ENCODE measurements at regions not wholly inside any gene's neighbourhood (a gene's known extent, or its start where the extent isn't known, plus 50 kb on each side); places are given as distances from the start of the nearest gene placed in this dataset.

- no peak for DNase-seq (ENCODE audit: low read depth in 4 of 4, low spot score in 3 of 4)
Observed at GRCh38 chr1:5645135-5645399, 347.2 kb downstream of the NPHP4 start.

DNA sequence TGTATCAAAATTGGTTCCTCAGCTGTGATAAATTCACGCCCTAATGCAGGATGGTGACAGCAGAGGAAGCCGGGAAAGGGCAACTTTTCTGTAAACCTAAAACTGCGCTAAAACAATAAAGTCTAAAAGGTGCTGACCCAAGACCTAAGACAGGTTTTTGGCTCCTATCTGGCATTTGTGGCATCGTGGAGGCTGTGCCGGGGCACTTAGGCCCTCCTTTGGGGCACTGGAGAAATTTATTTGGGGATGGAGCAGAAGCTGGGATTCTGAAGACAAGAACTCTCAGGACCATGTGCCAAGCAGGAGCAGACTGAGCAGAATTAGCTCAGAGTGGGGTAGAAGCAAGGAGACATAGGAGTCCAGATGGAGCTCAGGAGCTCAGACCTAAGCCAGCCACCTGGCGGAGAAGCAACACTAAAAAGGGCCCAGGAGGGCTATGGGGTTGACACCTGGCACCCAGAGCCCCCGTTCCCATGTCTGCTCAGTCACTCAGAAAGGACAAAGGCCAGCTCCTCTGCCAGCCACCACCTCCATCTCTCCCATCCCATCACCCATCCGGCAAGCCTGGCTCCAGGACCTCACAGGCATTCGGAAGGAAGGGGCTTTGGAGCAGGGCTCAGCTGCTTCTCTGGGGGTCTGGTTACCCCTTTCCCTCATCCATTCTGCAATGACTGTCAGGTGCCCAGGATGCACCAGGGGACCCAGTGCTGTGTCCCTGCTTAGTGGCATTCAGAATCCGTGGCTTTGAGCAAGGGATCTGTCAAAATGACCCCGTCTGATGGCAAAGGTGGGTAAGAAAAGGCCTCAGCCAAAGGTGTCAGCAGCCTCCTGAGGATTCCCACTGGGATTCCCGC is 347.7 kb downstream of the NPHP4 start:
- DNase-seq (ENCODE audit: low read depth in 4 of 4, low spot score in 3 of 4): no peak

- no peak for DNase-seq (ENCODE audit: low read depth in 4 of 4, low spot score in 3 of 4)
Observed at GRCh38 chr1:5643360-5644107, 348.7 kb downstream of the NPHP4 start.

- DNase-seq (ENCODE audit: low read depth in 4 of 4, low spot score in 3 of 4): no peak
Observed at GRCh38 chr1:5640845-5641244, 351.4 kb downstream of the NPHP4 start.

DNA sequence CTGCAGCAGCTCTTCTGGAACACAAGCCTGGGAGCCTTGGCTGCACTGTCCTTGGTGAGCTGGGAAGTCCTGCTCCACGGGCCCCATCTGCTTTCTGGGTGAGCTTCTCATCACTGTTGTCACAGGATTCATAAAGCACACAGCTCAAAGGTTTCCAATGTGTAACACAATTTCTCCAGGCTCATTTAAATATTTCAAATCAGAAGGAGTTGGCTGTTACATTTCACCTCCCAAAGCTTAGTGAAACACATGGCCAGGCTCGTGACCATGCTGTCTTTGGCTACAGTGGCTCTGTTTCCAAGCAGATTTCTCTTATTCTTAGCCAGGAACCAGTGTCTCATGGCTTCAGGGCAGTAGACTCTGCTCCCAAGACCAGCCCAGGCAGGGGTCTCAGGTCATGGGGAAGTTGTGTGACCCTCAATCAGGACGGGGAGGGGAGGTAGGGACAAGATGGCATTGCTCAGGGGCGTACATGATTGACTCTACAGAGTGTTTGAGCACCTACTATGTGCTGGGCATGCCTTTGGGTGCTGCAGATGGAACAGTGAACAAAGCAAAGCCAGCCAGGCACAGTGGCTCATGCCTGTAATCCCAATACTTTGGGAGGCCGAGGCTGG is 353.0 kb downstream of the NPHP4 start:
- DNase-seq (ENCODE audit: low read depth in 4 of 4, low spot score in 3 of 4): no peak

- no peak for DNase-seq (ENCODE audit: low read depth in 4 of 4, low spot score in 3 of 4)
Observed at GRCh38 chr1:5638582-5638981, 353.6 kb downstream of the NPHP4 start.

DNA sequence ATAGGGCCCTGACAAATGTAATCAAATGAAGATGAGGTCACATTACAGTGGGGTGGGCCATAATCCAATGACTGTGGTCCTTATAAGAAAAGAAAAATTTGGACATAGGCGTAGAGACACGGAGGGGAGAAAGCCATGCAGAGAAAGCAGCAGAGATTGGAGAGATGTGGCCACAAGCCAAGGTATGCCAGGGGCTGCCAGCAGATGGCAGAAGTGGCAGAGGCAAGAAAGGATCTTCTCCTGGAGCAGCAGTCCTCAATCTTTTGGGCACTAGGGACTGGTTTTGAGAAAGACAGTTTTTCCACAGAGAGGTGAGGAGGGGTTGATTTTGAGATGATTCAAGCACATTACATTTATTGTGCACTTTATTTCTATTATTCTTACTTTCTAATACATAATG is 355.1 kb downstream of the NPHP4 start:
- DNase-seq (ENCODE audit: low read depth in 4 of 4, low spot score in 3 of 4): no peak

GRCh38 chr1:5634893-5635292 is 357.3 kb downstream of the NPHP4 start:
- DNase-seq (ENCODE audit: low read depth in 4 of 4, low spot score in 3 of 4): no peak

DNA sequence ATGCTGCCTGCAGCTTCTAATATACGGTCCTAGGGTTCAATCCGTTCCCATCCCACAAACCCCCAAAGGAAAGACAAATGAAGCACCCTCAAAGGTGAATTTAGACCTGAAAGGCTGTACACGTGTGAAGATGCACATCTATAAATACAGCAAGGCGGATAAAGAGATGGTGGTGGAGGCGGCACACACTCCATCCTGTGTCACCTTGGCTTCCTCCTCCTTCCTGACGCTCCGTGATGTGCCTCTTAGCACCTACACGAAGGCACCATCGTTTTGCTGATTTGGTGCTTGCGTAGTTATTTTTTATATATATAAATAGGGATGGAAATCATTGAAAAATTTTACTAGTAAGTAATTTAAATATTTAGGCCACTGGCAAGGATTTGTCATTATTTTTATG is 359.4 kb downstream of the NPHP4 start:
- DNase-seq (ENCODE audit: low read depth in 4 of 4, low spot score in 3 of 4): no peak

- DNase-seq (ENCODE audit: low read depth in 4 of 4, low spot score in 3 of 4): no peak
Observed at GRCh38 chr1:5632224-5632623, 360.0 kb downstream of the NPHP4 start.

DNA sequence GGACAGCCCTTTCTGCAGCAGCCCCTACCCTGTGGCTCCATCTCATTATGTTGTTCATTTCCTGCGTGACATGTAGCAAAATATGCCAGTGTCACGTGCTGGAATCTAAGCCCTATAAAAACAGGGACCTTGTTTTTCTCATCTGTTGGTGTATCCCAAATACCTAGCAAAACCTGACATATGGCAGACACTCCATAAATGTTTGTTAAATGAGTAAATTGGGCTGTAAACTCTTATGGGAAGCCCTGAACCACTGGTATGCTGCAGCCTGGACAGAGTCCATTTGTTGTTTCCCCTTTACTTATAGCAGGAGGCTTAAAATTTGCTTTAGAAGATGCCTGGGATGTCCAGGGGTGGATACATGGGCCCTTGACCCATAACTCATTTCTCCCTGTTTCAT is 363.8 kb downstream of the NPHP4 start:
- no peak for DNase-seq (ENCODE audit: low read depth in 4 of 4, low spot score in 3 of 4)

- DNase-seq (ENCODE audit: low read depth in 4 of 4, low spot score in 3 of 4): no peak
Observed at GRCh38 chr1:5623399-5623798, 368.8 kb downstream of the NPHP4 start.

- DNase-seq (ENCODE audit: low read depth in 4 of 4, low spot score in 3 of 4): no peak
Observed at GRCh38 chr1:5622412-5622811, 369.8 kb downstream of the NPHP4 start.

DNA sequence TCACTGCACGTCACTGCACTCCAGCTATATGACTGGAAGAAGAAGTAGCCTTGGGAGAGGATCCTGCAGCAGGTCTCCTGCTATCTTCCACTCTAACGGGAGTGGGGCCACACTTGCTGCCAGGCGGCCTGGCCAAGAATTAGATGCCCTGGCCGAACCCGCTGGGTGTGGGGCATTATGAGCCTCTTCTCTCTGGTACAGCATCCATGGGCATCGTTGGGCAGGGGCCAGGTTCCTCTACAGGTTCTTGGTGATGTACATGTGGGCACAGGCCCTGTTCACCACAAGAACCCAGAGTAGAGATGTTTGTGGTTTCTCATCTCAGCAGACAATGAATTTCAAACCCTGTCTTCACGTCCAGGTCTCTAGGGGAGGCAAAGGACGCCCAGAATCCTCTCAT is 370.5 kb downstream of the NPHP4 start:
- no peak for DNase-seq (ENCODE audit: low read depth in 4 of 4, low spot score in 3 of 4)

- peak in 3 of 4 donors; percentile 26 to 50 (median 27) for DNase-seq (ENCODE audit: low read depth in 4 of 4, low spot score in 3 of 4)
Observed at GRCh38 chr1:5620997-5621396, 371.2 kb downstream of the NPHP4 start.

DNA sequence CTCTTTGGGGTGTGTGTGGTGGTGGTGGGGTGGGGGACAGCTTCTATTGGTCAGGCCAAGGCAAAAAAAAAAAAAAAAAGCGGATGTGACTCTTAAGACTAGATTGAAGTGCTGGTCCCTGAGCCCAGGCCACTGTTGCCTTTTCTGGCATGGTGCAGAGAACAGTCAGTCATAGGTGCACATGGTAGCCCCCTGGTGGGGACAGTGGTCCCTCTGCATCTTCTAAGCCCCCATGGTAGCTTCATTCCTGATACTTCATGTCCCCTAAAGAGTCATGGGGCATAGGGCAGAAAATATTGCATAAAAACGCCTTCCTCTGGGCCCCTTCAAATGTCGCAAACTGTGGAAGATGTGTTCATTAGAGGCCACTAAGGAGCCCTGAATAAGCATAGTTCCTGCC is 371.8 kb downstream of the NPHP4 start:
- DNase-seq (ENCODE audit: low read depth in 4 of 4, low spot score in 3 of 4): no peak

GRCh38 chr1:5619469-5619868 is 372.8 kb downstream of the NPHP4 start:
- DNase-seq (ENCODE audit: low read depth in 4 of 4, low spot score in 3 of 4): no peak

DNA sequence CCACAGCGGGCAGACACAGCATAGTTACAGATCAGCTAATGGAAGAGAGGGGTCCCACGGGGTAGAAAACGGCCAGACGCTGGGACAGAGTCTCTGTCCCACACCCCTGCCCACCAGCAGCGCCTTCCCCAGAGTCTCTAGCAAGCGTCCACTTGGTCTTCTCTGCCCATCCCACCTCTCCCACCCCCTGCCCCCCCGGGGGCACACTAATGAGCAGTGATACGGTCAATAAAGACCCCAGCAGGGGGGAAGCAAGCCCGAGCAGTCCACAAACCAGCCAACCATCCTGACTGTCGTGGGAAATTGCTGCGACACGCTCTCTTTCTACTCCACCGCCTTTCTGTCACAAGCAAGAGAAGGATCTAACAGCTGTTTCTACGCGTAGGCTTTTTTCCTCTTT is 374.7 kb downstream of the NPHP4 start:
- no peak for DNase-seq (ENCODE audit: low read depth in 4 of 4, low spot score in 3 of 4)

GRCh38 chr1:5617179-5617520 is 375.1 kb downstream of the NPHP4 start:
- no peak for DNase-seq (ENCODE audit: low read depth in 4 of 4, low spot score in 3 of 4)

- no peak for DNase-seq (ENCODE audit: low read depth in 4 of 4, low spot score in 3 of 4)
Observed at GRCh38 chr1:5616366-5617178, 375.7 kb downstream of the NPHP4 start.

DNA sequence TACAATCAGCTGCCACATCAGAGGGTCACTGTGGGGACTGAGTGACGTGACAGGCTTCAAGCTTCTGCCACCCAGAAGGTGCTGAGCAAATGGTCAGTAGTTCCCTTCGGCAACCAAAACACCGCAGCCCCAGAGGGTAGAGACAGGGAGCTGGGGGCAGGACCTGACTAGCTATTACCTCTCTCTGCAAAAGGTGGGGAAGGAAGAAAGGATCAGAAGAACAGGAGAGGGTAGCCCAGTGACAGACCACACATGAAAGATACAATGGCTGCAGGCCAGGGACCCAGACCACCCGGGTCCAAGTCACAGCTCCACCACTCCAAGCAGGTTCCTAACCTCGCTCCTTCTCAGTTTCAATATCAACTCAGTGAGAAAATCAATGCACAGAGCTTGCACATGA is 377.1 kb downstream of the NPHP4 start:
- no peak for DNase-seq (ENCODE audit: low read depth in 4 of 4, low spot score in 3 of 4)

Measured in left renal pelvis (tissue), 4 donors.